Panc1 (cell line): ENCODE measurements at regions not wholly inside any gene's neighbourhood (a gene's known extent, or its start where the extent isn't known, plus 50 kb on each side); places are given as distances from the start of the nearest gene placed in this dataset.
"Not testable (repeated sequence)": the region's sequence is repeated elsewhere in the genome, so short reads cannot be mapped to it uniquely, and the experiment has no call there.

Experiments
- ATAC-seq: fragments of 200-7000 bp; cut with Tn5 transposase; 2 replicates; pipeline ENCODE4 v1.9.1; 2020; ENCODE audit warnings: mild to moderate bottlenecking, moderate library complexity
- BruUV-seq: library from RNA; stranded (reverse); fragments of 400-500 nt; replicated peaks from 2 replicates; lab custom pipeline; 2021; lab: Mats Ljungman, UMichigan
- CTCF ChIA-PET: fragments of 300-600 bp; sonication (Branson Sonifier 250); formaldehyde crosslinking; loops from one replicate; lab custom pipeline; 2022; ENCODE audit warnings: antibody characterized with exemption; lab: Charles Lee
- POLR2A ChIA-PET: fragments of 300-600 bp; sonication (Branson Sonifier 250); formaldehyde crosslinking; loops from one replicate; lab custom pipeline; 2022; ENCODE audit warnings: antibody characterized with exemption; lab: Charles Lee
- DNase-seq: peaks from one replicate; pipeline ENCODE4 v3.0.0-alpha.2; 2010; ENCODE audit warnings: low read depth, low spot score
- H3K27ac ChIP-seq: 2 replicates; pipeline ENCODE4 v1.5.1; 2011; ENCODE audit warnings: mild to moderate bottlenecking, low read length, inconsistent platforms
- H3K27me3 ChIP-seq: fragments of 200-500 bp; sonication (Bioruptor generic); 2 replicates; pipeline ENCODE4 v1.6.0; 2014; ENCODE audit warnings: low read length, inconsistent platforms; ENCODE audit not compliant: control insufficient read depth, insufficient read depth
- H3K36me3 ChIP-seq: fragments of 200-500 bp; sonication (Bioruptor generic); 2 replicates; pipeline ENCODE4 v1.5.1; 2014; ENCODE audit warnings: inconsistent platforms, mild to moderate bottlenecking, low read length, moderate library complexity; ENCODE audit not compliant: control insufficient read depth, insufficient read depth
- H3K4me1 ChIP-seq: 2 replicates; pipeline ENCODE4 v1.5.1; 2011; ENCODE audit warnings: inconsistent platforms, mild to moderate bottlenecking, low read length, moderate library complexity; ENCODE audit not compliant: control insufficient read depth, insufficient read depth
- H3K4me3 ChIP-seq, 2 experiments: 2 replicates each; pipeline ENCODE4 v1.5.1; 2011 to 2012; ENCODE audit warnings: low read depth in 2 of 2, low read length in 2 of 2, mild to moderate bottlenecking in 2 of 2, inconsistent platforms in 1 of 2, moderate library complexity in 1 of 2
- H3K9me3 ChIP-seq: fragments of 200-500 bp; sonication (Bioruptor generic); 2 replicates; pipeline ENCODE4 v1.5.1; 2014; ENCODE audit warnings: low read depth, mild to moderate bottlenecking, inconsistent platforms, low read length, moderate library complexity; ENCODE audit not compliant: control insufficient read depth, insufficient read depth
- CTCF ChIP-seq: fragments of 450-650 bp; IDR thresholded peaks from 2 replicates; pipeline ENCODE4 v1.5.1; 2017; ENCODE audit warnings: mild to moderate bottlenecking
- POLR2AphosphoS5 ChIP-seq: IDR thresholded peaks from 2 replicates; pipeline ENCODE4 v1.6.1; 2012; ENCODE audit warnings: mild to moderate bottlenecking, low read depth, low read length, moderate library complexity
- REST ChIP-seq, 2 experiments: IDR thresholded peaks; 2 replicates each; pipeline ENCODE4 v1.6.1; 2011 to 2012; ENCODE audit warnings: low read depth in 2 of 2, control low read depth in 1 of 2, low read length in 1 of 2, mild to moderate bottlenecking in 1 of 2, moderate library complexity in 1 of 2; ENCODE audit not compliant: insufficient read depth in 1 of 2
- SIN3A ChIP-seq: IDR thresholded peaks from 2 replicates; pipeline ENCODE4 v1.6.1; 2012; ENCODE audit warnings: low read depth, mild to moderate bottlenecking, low read length, moderate library complexity, borderline replicate concordance; ENCODE audit not compliant: insufficient read depth
- TCF7L2 ChIP-seq: IDR thresholded peaks from 2 replicates; pipeline ENCODE4 v1.6.1; 2011; ENCODE audit warnings: mild to moderate bottlenecking, low read depth, low read length, inconsistent platforms
- in situ Hi-C: cut with HindIII; loops from 2 replicates; pipeline ENCODE4 v1.10.0; 2016; ENCODE audit warnings: low sequenced_read_pairs, low pct_unique_long_range_greater_than_20kb
- intact Hi-C: fragments of 100-400 bp; cut with micrococcal nuclease; formaldehyde crosslinking; loops from one replicate; pipeline ENCODE4 v1.10.0; 2022; ENCODE audit not compliant: unreplicated experiment

DNA sequence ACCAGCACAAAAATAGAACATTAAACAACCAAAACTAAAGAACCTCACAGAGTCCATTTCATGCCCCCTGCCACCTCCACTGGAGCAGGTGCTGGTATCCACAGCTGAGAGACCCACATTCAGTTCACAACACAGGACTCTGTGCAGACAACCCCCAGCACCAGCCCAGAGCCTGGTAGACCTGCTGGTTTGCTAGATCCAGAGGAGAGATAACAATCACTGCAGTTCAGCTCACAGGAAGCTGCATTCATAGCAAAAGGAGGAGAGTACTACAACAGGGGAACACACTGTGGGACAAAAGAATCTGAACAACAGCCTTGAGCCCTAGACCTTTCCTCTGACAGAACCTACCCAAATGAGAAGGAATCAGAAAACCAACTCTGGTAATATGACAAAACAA, 326.7 kb downstream of the METTL4 start:
- BruUV-seq = no TSS peak
- in situ Hi-C loops = no loop called here
- ChIA-PET POLR2A (no interaction called here), CTCF (no interaction called here)
- H3K27me3 ChIP-seq = no peaks in the 10 kb centered on the region
- H3K9me3 ChIP-seq = no peaks in the 10 kb centered on the region
- intact Hi-C loops = no loop called here
- H3K27ac ChIP-seq = no peak overlapping the region
- no peak for DNase-seq
- no peak for ATAC-seq
- TF ChIP-seq POLR2AphosphoS5 = no peak
- no peak for TF ChIP-seq CTCF
- no peak for TF ChIP-seq TCF7L2
- no peak for TF ChIP-seq REST (IDR thresholded peaks at IDR 0.05; ENCODE audit: insufficient read depth in 1 of 2, low read depth in 2 of 2, low read length in 1 of 2)
- no peak for TF ChIP-seq SIN3A
- no peak overlapping the region for H3K4me3 ChIP-seq
- H3K4me1 ChIP-seq = no peaks in the 10 kb centered on the region
- no peaks in the 10 kb centered on the region for H3K36me3 ChIP-seq

DNA sequence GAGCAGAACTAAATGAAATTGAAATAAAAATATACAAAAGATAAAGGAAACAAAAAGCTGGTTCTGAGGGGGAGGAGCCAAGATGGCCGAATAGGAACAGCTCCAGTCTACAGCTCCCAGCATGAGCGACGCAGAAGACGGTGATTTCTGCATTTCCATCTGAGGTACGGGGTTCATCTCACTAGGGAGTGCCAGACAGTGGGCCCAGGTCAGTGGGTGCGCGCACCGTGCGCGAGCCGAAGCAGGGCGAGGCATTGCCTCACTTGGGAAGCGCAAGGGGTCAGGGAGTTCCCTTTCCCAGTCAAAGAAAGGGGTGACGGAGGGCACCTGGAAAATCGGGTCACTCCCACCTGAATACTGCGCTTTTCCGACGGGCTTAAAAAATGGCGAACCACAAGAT, 324.2 kb downstream of the METTL4 start:
- BruUV-seq, in situ Hi-C loops, H3K36me3 ChIP-seq, intact Hi-C loops, H3K27me3 ChIP-seq, DNase-seq, H3K4me1 ChIP-seq, CTCF ChIA-PET, ATAC-seq, H3K9me3 ChIP-seq, H3K4me3 ChIP-seq, H3K27ac ChIP-seq, POLR2A ChIA-PET: not testable (repeated sequence)

DNA sequence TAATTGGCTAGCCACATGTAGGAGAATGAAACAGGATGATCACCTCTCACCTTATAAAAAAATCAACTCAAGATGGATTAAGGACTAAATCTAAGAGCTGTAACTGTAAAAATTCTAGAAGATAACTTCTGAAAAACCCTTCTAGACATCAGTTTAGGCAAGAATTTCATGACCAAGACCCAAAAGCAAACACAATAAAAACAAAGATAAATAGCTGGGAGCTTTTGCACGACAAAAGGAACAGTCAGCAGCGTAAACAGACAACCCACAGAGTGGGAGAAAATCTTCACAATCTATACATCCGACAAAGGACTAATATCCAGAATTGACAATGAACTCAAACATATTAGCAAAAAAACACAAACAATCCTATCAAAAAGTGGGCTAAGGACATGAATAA, 316.3 kb downstream of the METTL4 start:
- POLR2A ChIA-PET = no interaction called here
- no peak for ATAC-seq
- Histone ChIP-seq H3K27me3 (no peaks in the 10 kb centered on the region), H3K4me3 (no peak overlapping the region), H3K4me1 (no peaks in the 10 kb centered on the region), H3K36me3 (no peaks in the 10 kb centered on the region), H3K9me3 (no peaks in the 10 kb centered on the region), H3K27ac (no peak overlapping the region)
- intact Hi-C loops = no loop called here
- in situ Hi-C loops = no loop called here
- no TSS peak for BruUV-seq
- TF ChIP-seq CTCF (no peak), REST (IDR thresholded peaks at IDR 0.05; ENCODE audit: insufficient read depth in 1 of 2, low read depth in 2 of 2, low read length in 1 of 2) (no peak), TCF7L2 (no peak), POLR2AphosphoS5 (no peak), SIN3A (no peak)
- no peak for DNase-seq
- CTCF ChIA-PET = no interaction called here
